ENCODE measurements at regions not wholly inside any gene's neighbourhood (a gene's known extent, or its start where the extent isn't known, plus 50 kb on each side); places are given as distances from the start of the nearest gene placed in this dataset.
A peak's percentile ranks its signal among the peaks of the same experiment; 100 is the strongest.
"Not testable (repeated sequence)": the region's sequence is repeated elsewhere in the genome, so short reads cannot be mapped to it uniquely, and the experiment has no call there.

DNA sequence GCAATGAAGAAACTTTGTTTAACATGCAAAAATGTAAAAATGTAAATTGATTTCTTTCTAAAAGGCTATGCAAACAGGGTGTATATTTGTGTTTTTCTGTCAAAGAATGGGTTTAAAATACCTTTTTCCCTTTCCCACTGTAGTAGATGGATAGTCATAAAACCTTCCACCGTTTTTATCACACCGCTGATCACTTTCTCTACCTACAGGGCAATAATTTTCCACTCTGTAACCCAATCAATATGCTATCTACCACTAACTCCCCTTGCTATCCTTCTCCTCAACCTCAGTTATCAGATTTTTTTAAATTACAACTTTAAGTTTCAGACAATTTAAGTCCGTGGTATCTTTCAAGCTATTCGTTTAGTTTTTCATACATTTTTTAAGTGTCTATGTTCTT lies 91.4 kb upstream of the ARID1B start:
- no peak for DNase-seq (ENCODE audit: low read depth in 6 of 9, low spot score in 9 of 9)
- H3K27me3 ChIP-seq (ENCODE audit: control insufficient read depth in 2 of 2, insufficient read depth in 1 of 2, low read length in 1 of 2): peaks cover 0 to 5% of the 10 kb centered on the region in 2 donors
- peaks cover 3 to 16% of the 10 kb centered on the region in 2 donors for H3K4me1 ChIP-seq (ENCODE audit: control insufficient read depth in 2 of 2, insufficient read depth in 2 of 2, low read length in 2 of 2)
- 24% methylated on average over 4 of the region's 4 CpGs for WGBS
- peak overlapping the region; percentile 87 to 92 for H3K4me3 ChIP-seq (ENCODE audit: low read length in 2 of 2)
- no peaks in the 10 kb centered on the region for H3K36me3 ChIP-seq (ENCODE audit: control insufficient read depth in 2 of 2, insufficient read depth in 2 of 2, low read length in 1 of 2)
- H3K9me3 ChIP-seq (ENCODE audit: control insufficient read depth in 2 of 2, insufficient read depth in 1 of 2, low read length in 1 of 2): no peaks in the 10 kb centered on the region
- H3K27ac ChIP-seq (ENCODE audit: low read depth in 1 of 2, low read length in 1 of 2): peak overlapping the region in 1 of 2 donors; percentile 100

DNA sequence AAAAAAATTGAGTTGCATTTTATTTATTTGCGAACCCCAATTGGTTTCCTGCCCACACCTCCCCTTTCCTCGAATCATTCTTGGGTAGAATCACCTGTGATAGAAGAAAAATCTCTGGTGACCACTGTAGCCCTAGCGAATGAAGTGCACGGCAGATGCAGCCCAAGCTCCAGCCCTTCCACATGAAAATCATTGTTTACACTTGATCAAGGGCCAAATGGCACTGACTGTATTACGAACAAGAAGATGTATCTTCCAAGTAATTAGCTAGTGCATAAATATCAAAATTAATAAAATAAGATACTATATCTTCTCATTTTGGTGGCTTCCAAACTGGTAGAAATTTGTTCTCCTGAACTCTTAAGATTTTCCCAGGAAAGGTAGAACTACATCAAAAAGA lies 93.4 kb upstream of the ARID1B start:
- WGBS: 97% methylated on average over 5 of the region's 5 CpGs

GRCh38 chr6:156676721-156677120 lies 100.5 kb upstream of the ARID1B start:
- no peak for DNase-seq (ENCODE audit: low read depth in 6 of 9, low spot score in 9 of 9)
- WGBS: 96% methylated on average over 2 of the region's 2 CpGs
- Histone ChIP-seq H3K36me3 (ENCODE audit: control insufficient read depth in 2 of 2, insufficient read depth in 2 of 2, low read length in 1 of 2) (no peaks in the 10 kb centered on the region), H3K27me3 (ENCODE audit: control insufficient read depth in 2 of 2, insufficient read depth in 1 of 2, low read length in 1 of 2) (no peaks in the 10 kb centered on the region), H3K9me3 (ENCODE audit: control insufficient read depth in 2 of 2, insufficient read depth in 1 of 2, low read length in 1 of 2) (no peaks in the 10 kb centered on the region), H3K4me3 (ENCODE audit: low read length in 2 of 2) (no peak overlapping the region), H3K27ac (ENCODE audit: low read depth in 1 of 2, low read length in 1 of 2) (no peak overlapping the region), H3K4me1 (ENCODE audit: control insufficient read depth in 2 of 2, insufficient read depth in 2 of 2, low read length in 2 of 2) (no peaks in the 10 kb centered on the region)

More for the DNA sequence above, 93.4 kb upstream of the ARID1B start:
- Histone ChIP-seq H3K27me3 (ENCODE audit: control insufficient read depth in 2 of 2, insufficient read depth in 1 of 2, low read length in 1 of 2) (peaks cover 0 to 5% of the 10 kb centered on the region in 2 donors), H3K4me1 (ENCODE audit: control insufficient read depth in 2 of 2, insufficient read depth in 2 of 2, low read length in 2 of 2) (peaks cover 3 to 12% of the 10 kb centered on the region in 2 donors), H3K4me3 (ENCODE audit: low read length in 2 of 2) (no peak overlapping the region), H3K27ac (ENCODE audit: low read depth in 1 of 2, low read length in 1 of 2) (no peak overlapping the region), H3K36me3 (ENCODE audit: control insufficient read depth in 2 of 2, insufficient read depth in 2 of 2, low read length in 1 of 2) (no peaks in the 10 kb centered on the region), H3K9me3 (ENCODE audit: control insufficient read depth in 2 of 2, insufficient read depth in 1 of 2, low read length in 1 of 2) (no peaks in the 10 kb centered on the region)
- DNase-seq (ENCODE audit: low read depth in 6 of 9, low spot score in 9 of 9): no peak

- Histone ChIP-seq H3K4me1 (ENCODE audit: control insufficient read depth in 2 of 2, insufficient read depth in 2 of 2, low read length in 2 of 2) (no peaks in the 10 kb centered on the region), H3K27ac (ENCODE audit: low read depth in 1 of 2, low read length in 1 of 2) (no peak overlapping the region), H3K4me3 (ENCODE audit: low read length in 2 of 2) (no peak overlapping the region), H3K9me3 (ENCODE audit: control insufficient read depth in 2 of 2, insufficient read depth in 1 of 2, low read length in 1 of 2) (no peaks in the 10 kb centered on the region), H3K27me3 (ENCODE audit: control insufficient read depth in 2 of 2, insufficient read depth in 1 of 2, low read length in 1 of 2) (no peaks in the 10 kb centered on the region), H3K36me3 (ENCODE audit: control insufficient read depth in 2 of 2, insufficient read depth in 2 of 2, low read length in 1 of 2) (no peaks in the 10 kb centered on the region)
- no peak for DNase-seq (ENCODE audit: low read depth in 6 of 9, low spot score in 9 of 9)
- whole genome bisulfite sequencing: 96% methylated on average over 2 of the region's 2 CpGs
Measured at GRCh38 chr6:156674197-156674596, 103.0 kb upstream of the ARID1B start.

- H3K4me1 ChIP-seq (ENCODE audit: control insufficient read depth in 2 of 2, insufficient read depth in 2 of 2, low read length in 2 of 2); H3K36me3 ChIP-seq (ENCODE audit: control insufficient read depth in 2 of 2, insufficient read depth in 2 of 2, low read length in 1 of 2); H3K27ac ChIP-seq (ENCODE audit: low read depth in 1 of 2, low read length in 1 of 2); H3K9me3 ChIP-seq (ENCODE audit: control insufficient read depth in 2 of 2, insufficient read depth in 1 of 2, low read length in 1 of 2); H3K4me3 ChIP-seq (ENCODE audit: low read length in 2 of 2); H3K27me3 ChIP-seq (ENCODE audit: control insufficient read depth in 2 of 2, insufficient read depth in 1 of 2, low read length in 1 of 2); DNase-seq (ENCODE audit: low read depth in 6 of 9, low spot score in 9 of 9): not testable (repeated sequence)
- 98% methylated on average over 26 of the region's 26 CpGs for WGBS
Measured at GRCh38 chr6:156670097-156670496, 107.1 kb upstream of the ARID1B start.

DNA sequence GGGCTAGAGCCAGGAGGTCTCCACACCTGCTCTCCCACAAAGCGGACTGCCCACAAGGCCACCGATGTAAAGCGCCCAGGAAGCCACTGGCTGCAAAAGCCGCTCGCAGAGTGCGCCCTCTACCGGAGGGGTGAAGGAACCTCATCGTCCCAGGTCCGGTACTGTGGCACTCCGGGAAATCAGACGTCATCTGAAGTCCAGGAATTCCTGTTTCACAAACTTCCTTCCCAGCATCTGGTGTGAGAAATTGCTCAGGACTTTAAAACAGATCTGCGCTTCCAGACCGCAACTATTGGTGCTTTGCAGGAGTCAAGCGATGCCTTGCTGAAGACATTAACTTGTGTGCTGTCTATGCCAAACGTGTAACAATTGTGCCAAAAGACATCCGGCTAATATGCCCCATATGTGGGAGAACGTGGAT lies 115.1 kb upstream of the ARID1B start:
- peak in 1 of 9 donors; percentile 24 for DNase-seq (ENCODE audit: low read depth in 6 of 9, low spot score in 9 of 9)
- no peaks in the 10 kb centered on the region for H3K27me3 ChIP-seq (ENCODE audit: control insufficient read depth in 2 of 2, insufficient read depth in 1 of 2, low read length in 1 of 2)
- peaks cover 0 to 6% of the 10 kb centered on the region in 2 donors for H3K9me3 ChIP-seq (ENCODE audit: control insufficient read depth in 2 of 2, insufficient read depth in 1 of 2, low read length in 1 of 2)
- H3K36me3 ChIP-seq (ENCODE audit: control insufficient read depth in 2 of 2, insufficient read depth in 2 of 2, low read length in 1 of 2): no peaks in the 10 kb centered on the region
- H3K4me1 ChIP-seq (ENCODE audit: control insufficient read depth in 2 of 2, insufficient read depth in 2 of 2, low read length in 2 of 2): peaks cover 0 to 2% of the 10 kb centered on the region in 2 donors
- 65% methylated on average over 17 of the region's 17 CpGs for WGBS
- no peak overlapping the region for H3K4me3 ChIP-seq (ENCODE audit: low read length in 2 of 2)
- no peak overlapping the region for H3K27ac ChIP-seq (ENCODE audit: low read depth in 1 of 2, low read length in 1 of 2)

DNA sequence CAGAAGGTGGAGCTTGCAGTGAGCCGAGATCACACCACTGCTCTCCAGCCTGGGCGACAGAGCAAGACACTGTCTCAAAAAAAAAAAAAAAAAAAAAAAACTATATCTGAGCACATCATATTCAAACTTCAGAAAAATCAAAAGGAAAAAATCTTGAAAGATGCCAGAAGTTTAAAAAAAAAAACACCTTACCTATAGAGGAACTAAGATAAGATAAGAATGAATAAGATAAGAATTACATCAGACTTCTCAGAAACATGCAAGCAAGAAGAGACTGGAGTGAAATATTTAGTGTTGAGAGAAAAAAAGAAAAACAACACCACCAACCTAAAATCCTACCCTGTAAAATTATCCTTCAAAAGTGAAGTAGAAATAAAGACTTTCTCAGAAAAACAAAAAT lies 116.8 kb upstream of the ARID1B start:
- Histone ChIP-seq H3K9me3 (ENCODE audit: control insufficient read depth in 2 of 2, insufficient read depth in 1 of 2, low read length in 1 of 2) (peaks cover 0 to 6% of the 10 kb centered on the region in 2 donors), H3K27me3 (ENCODE audit: control insufficient read depth in 2 of 2, insufficient read depth in 1 of 2, low read length in 1 of 2) (no peaks in the 10 kb centered on the region), H3K4me3 (ENCODE audit: low read length in 2 of 2) (no peak overlapping the region), H3K4me1 (ENCODE audit: control insufficient read depth in 2 of 2, insufficient read depth in 2 of 2, low read length in 2 of 2) (peaks cover 0 to 2% of the 10 kb centered on the region in 2 donors), H3K27ac (ENCODE audit: low read depth in 1 of 2, low read length in 1 of 2) (no peak overlapping the region), H3K36me3 (ENCODE audit: control insufficient read depth in 2 of 2, insufficient read depth in 2 of 2, low read length in 1 of 2) (no peaks in the 10 kb centered on the region)
- 68% methylated on average over 2 of the region's 2 CpGs for WGBS
- DNase-seq (ENCODE audit: low read depth in 6 of 9, low spot score in 9 of 9): no peak

DNA sequence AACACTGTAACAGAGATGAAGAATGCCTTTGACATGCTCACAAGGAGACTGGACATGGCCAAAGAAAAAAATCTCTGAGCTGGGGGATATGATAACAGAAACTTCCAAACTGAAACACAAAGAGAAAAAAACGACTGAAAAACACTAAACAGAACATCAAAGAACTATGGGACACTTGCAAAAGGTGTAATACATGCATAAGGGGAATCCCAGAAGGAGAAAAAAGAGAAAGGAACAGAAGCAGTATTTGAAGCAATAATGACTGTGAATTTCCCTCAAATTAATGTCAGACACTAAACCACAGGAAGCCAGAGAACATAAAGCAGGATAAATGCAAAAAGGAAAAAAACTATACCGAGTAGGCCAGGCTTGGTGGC lies 117.4 kb upstream of the ARID1B start:
- no peak overlapping the region for H3K27ac ChIP-seq (ENCODE audit: low read depth in 1 of 2, low read length in 1 of 2)
- no peak for DNase-seq (ENCODE audit: low read depth in 6 of 9, low spot score in 9 of 9)
- no peaks in the 10 kb centered on the region for H3K27me3 ChIP-seq (ENCODE audit: control insufficient read depth in 2 of 2, insufficient read depth in 1 of 2, low read length in 1 of 2)
- no peak overlapping the region for H3K4me3 ChIP-seq (ENCODE audit: low read length in 2 of 2)
- peaks cover 0 to 6% of the 10 kb centered on the region in 2 donors for H3K9me3 ChIP-seq (ENCODE audit: control insufficient read depth in 2 of 2, insufficient read depth in 1 of 2, low read length in 1 of 2)
- 81% methylated on average over 2 of the region's 2 CpGs for WGBS
- H3K4me1 ChIP-seq (ENCODE audit: control insufficient read depth in 2 of 2, insufficient read depth in 2 of 2, low read length in 2 of 2): peaks cover 0 to 2% of the 10 kb centered on the region in 2 donors
- no peaks in the 10 kb centered on the region for H3K36me3 ChIP-seq (ENCODE audit: control insufficient read depth in 2 of 2, insufficient read depth in 2 of 2, low read length in 1 of 2)

DNA sequence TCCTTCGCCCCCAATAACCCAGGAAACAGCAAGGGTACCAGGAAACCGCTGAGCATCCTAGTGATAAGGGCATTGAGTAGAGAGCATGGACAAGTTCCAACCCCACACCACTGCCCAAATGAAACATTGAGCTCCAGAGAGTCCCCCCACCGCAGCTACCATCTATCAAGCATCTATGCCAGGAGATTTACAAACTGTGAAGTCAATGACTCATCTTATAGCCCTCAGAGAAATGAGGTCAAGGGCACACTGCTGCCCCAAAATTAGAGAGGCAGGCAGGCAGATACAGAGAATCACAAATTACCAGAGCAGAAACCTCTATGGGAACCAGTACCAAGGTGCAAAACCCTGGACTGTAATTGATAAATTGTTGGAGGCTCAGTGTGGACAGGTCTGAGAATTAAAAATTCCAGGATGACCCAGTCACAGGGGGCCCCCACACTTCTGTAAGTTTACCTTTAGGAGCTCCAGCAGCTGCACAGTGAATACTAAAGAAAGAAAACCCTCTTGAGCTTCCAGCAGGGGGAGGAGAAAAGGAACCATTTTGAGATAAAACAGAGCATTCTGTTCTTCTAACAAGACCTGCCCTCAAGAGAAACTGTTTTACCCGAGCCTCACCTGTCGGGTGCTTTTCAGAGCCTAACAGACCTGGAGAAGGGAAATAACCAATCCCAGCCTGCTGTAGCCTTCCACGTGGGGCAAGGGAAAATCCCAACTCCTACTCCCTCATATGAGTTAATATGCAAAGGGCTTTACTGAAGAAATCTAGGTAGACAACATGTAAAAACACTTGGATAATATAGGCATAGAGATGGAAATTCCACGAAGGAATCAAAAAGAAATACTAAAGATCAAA lies 118.0 kb upstream of the ARID1B start:
- Histone ChIP-seq H3K27me3 (ENCODE audit: control insufficient read depth in 2 of 2, insufficient read depth in 1 of 2, low read length in 1 of 2) (no peaks in the 10 kb centered on the region), H3K36me3 (ENCODE audit: control insufficient read depth in 2 of 2, insufficient read depth in 2 of 2, low read length in 1 of 2) (no peaks in the 10 kb centered on the region), H3K4me3 (ENCODE audit: low read length in 2 of 2) (no peak overlapping the region), H3K27ac (ENCODE audit: low read depth in 1 of 2, low read length in 1 of 2) (no peak overlapping the region), H3K9me3 (ENCODE audit: control insufficient read depth in 2 of 2, insufficient read depth in 1 of 2, low read length in 1 of 2) (peaks cover 0 to 6% of the 10 kb centered on the region in 2 donors), H3K4me1 (ENCODE audit: control insufficient read depth in 2 of 2, insufficient read depth in 2 of 2, low read length in 2 of 2) (peaks cover 0 to 2% of the 10 kb centered on the region in 2 donors)
- peak in 1 of 9 donors; percentile 19 for DNase-seq (ENCODE audit: low read depth in 6 of 9, low spot score in 9 of 9)
- 94% methylated on average over 7 of the region's 7 CpGs for WGBS
